DND-41 (cell line): ENCODE measurements at regions not wholly inside any gene's neighbourhood (a gene's known extent, or its start where the extent isn't known, plus 50 kb on each side); places are given as distances from the start of the nearest gene placed in this dataset.

Source experiments
- EZH2 ChIP-seq: IDR thresholded peaks from 3 replicates; pipeline ENCODE4 v1.6.1; 2012; ENCODE audit warnings: borderline replicate concordance, low read depth, mild to moderate bottlenecking, moderate library complexity, low read length, inconsistent platforms; ENCODE audit not compliant: severe bottlenecking
- TF ChIP-seq, protein P1 (sequence below): IDR thresholded peaks from 2 replicates; pipeline ENCODE4 v1.5.1; 2012; ENCODE audit warnings: borderline replicate concordance, low read length, moderate library complexity, mild to moderate bottlenecking; ENCODE audit not compliant: poor library complexity, severe bottlenecking; ENCODE audit errors: extremely low read depth

- TF ChIP-seq, protein P1, sequence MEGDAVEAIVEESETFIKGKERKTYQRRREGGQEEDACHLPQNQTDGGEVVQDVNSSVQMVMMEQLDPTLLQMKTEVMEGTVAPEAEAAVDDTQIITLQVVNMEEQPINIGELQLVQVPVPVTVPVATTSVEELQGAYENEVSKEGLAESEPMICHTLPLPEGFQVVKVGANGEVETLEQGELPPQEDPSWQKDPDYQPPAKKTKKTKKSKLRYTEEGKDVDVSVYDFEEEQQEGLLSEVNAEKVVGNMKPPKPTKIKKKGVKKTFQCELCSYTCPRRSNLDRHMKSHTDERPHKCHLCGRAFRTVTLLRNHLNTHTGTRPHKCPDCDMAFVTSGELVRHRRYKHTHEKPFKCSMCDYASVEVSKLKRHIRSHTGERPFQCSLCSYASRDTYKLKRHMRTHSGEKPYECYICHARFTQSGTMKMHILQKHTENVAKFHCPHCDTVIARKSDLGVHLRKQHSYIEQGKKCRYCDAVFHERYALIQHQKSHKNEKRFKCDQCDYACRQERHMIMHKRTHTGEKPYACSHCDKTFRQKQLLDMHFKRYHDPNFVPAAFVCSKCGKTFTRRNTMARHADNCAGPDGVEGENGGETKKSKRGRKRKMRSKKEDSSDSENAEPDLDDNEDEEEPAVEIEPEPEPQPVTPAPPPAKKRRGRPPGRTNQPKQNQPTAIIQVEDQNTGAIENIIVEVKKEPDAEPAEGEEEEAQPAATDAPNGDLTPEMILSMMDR, result no peak
- no peak for TF ChIP-seq EZH2
These were observed 83.3 kb upstream of the ID2 start for GRCh38 chr2:8598295-8599165.
